ENCODE measurements at regions not wholly inside any gene's neighbourhood (a gene's known extent, or its start where the extent isn't known, plus 50 kb on each side); places are given as distances from the start of the nearest gene placed in this dataset.

DNA sequence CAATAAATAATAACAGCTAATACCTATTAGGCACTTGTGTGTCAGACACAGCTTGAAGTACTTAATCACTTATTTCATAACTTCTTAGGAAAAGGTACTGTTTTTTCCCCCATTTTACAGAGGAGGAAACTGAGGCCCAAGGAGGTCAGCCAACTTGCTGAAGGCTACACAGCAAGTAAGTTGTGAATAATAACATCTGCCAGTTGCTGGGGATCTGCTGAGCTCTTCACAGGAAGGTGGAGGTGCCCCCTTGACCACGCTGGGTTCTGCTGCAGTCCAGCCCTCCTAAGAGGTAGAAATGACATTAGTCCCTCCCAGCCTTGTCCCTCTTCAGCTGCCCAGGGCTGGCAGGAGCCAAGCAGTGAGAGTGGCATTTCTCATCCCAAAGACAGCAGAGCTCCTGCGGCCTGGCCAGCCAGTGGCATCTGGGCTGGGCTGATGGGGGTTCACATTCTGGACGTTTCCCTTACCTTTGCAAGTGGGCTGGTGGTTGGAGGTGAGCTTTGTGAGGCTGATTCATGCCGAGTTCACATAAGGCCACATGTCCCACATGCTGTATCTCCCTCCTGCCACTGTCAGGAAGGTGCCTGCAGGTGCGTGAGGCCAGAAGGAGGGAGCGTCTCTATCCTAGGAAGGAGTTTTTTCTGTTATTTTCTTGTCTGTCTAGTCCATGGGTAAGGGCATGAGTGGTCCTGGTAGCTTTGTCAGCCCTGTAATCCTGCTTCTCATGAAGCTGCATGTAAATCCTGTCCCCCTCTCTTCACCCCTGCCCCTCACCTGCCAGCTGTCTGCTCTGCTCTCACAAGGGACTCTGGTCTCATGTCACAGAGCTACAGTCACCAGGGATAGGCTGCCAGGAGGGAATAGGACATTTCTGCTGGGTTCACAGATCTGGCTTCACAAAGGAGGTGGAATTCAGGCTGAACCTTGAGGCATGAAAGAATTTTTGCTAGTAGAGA, 171.7 kb downstream of the MACROH2A1 start:
- Histone ChIP-seq H3K36me3 (ENCODE audit: control insufficient read depth in 4 of 4, insufficient read depth in 3 of 4, low read depth in 1 of 4, low read length in 3 of 4) (no peaks in the 10 kb centered on the region), H3K4me1 (ENCODE audit: control insufficient read depth in 4 of 4, insufficient read depth in 4 of 4, low read length in 3 of 4) (no peaks in the 10 kb centered on the region), H3K9me3 (ENCODE audit: control insufficient read depth in 4 of 4, low read length in 3 of 4) (no peaks in the 10 kb centered on the region), H3K27ac (ENCODE audit: low read depth in 1 of 2, low read length in 2 of 2) (no peak overlapping the region), H3K9ac (ENCODE audit: low read depth in 1 of 2, low read length in 2 of 2) (no peak overlapping the region), H3K27me3 (ENCODE audit: control insufficient read depth in 4 of 4, insufficient read depth in 4 of 4, low read length in 3 of 4) (no peaks in the 10 kb centered on the region), H3K4me3 (ENCODE audit: low read depth in 1 of 3, low read length in 3 of 3) (no peak overlapping the region)
- 73% methylated on average over 6 of the region's 6 CpGs for WGBS
- TF ChIP-seq, protein P1, sequence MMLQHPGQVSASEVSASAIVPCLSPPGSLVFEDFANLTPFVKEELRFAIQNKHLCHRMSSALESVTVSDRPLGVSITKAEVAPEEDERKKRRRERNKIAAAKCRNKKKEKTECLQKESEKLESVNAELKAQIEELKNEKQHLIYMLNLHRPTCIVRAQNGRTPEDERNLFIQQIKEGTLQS (IDR thresholded peaks at IDR 0.05): no peak
- TF ChIP-seq, protein P2, sequence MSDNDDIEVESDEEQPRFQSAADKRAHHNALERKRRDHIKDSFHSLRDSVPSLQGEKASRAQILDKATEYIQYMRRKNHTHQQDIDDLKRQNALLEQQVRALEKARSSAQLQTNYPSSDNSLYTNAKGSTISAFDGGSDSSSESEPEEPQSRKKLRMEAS (IDR thresholded peaks at IDR 0.05): no peak
- no peak for TF ChIP-seq RAD21 (IDR thresholded peaks at IDR 0.05)
- no peak for TF ChIP-seq HNF4G (IDR thresholded peaks at IDR 0.05)
- no peak for TF ChIP-seq RXRA (IDR thresholded peaks at IDR 0.05)
- no peak for TF ChIP-seq SP1 (IDR thresholded peaks at IDR 0.05)
- no peak for TF ChIP-seq FOXA2 (IDR thresholded peaks at IDR 0.05)
- TF ChIP-seq, protein P3, sequence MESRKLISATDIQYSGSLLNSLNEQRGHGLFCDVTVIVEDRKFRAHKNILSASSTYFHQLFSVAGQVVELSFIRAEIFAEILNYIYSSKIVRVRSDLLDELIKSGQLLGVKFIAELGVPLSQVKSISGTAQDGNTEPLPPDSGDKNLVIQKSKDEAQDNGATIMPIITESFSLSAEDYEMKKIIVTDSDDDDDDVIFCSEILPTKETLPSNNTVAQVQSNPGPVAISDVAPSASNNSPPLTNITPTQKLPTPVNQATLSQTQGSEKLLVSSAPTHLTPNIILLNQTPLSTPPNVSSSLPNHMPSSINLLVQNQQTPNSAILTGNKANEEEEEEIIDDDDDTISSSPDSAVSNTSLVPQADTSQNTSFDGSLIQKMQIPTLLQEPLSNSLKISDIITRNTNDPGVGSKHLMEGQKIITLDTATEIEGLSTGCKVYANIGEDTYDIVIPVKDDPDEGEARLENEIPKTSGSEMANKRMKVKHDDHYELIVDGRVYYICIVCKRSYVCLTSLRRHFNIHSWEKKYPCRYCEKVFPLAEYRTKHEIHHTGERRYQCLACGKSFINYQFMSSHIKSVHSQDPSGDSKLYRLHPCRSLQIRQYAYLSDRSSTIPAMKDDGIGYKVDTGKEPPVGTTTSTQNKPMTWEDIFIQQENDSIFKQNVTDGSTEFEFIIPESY (IDR thresholded peaks at IDR 0.05): no peak
- TF ChIP-seq NR2F2 (IDR thresholded peaks at IDR 0.05): no peak
- TF ChIP-seq, protein P4, sequence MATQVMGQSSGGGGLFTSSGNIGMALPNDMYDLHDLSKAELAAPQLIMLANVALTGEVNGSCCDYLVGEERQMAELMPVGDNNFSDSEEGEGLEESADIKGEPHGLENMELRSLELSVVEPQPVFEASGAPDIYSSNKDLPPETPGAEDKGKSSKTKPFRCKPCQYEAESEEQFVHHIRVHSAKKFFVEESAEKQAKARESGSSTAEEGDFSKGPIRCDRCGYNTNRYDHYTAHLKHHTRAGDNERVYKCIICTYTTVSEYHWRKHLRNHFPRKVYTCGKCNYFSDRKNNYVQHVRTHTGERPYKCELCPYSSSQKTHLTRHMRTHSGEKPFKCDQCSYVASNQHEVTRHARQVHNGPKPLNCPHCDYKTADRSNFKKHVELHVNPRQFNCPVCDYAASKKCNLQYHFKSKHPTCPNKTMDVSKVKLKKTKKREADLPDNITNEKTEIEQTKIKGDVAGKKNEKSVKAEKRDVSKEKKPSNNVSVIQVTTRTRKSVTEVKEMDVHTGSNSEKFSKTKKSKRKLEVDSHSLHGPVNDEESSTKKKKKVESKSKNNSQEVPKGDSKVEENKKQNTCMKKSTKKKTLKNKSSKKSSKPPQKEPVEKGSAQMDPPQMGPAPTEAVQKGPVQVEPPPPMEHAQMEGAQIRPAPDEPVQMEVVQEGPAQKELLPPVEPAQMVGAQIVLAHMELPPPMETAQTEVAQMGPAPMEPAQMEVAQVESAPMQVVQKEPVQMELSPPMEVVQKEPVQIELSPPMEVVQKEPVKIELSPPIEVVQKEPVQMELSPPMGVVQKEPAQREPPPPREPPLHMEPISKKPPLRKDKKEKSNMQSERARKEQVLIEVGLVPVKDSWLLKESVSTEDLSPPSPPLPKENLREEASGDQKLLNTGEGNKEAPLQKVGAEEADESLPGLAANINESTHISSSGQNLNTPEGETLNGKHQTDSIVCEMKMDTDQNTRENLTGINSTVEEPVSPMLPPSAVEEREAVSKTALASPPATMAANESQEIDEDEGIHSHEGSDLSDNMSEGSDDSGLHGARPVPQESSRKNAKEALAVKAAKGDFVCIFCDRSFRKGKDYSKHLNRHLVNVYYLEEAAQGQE (IDR thresholded peaks at IDR 0.05): no peak
- TF ChIP-seq TAF1 (conservative IDR thresholded peaks at IDR 0.05): no peak
- no peak for TF ChIP-seq FOXA1 (IDR thresholded peaks at IDR 0.05)
- no peak for TF ChIP-seq JUND (IDR thresholded peaks at IDR 0.05)
- TF ChIP-seq YY1 (IDR thresholded peaks at IDR 0.05): no peak
- no peak for TF ChIP-seq EGR1 (IDR thresholded peaks at IDR 0.05; ENCODE audit: low read depth in 2 of 2)
- TF ChIP-seq, protein P5, sequence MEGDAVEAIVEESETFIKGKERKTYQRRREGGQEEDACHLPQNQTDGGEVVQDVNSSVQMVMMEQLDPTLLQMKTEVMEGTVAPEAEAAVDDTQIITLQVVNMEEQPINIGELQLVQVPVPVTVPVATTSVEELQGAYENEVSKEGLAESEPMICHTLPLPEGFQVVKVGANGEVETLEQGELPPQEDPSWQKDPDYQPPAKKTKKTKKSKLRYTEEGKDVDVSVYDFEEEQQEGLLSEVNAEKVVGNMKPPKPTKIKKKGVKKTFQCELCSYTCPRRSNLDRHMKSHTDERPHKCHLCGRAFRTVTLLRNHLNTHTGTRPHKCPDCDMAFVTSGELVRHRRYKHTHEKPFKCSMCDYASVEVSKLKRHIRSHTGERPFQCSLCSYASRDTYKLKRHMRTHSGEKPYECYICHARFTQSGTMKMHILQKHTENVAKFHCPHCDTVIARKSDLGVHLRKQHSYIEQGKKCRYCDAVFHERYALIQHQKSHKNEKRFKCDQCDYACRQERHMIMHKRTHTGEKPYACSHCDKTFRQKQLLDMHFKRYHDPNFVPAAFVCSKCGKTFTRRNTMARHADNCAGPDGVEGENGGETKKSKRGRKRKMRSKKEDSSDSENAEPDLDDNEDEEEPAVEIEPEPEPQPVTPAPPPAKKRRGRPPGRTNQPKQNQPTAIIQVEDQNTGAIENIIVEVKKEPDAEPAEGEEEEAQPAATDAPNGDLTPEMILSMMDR (IDR thresholded peaks at IDR 0.05; ENCODE audit: low read depth, low read length, missing input control): no peak
- no peak for TF ChIP-seq GABPA (IDR thresholded peaks at IDR 0.05 in 1 of 2, conservative IDR thresholded peaks at IDR 0.05 in 1 of 2)
- TF ChIP-seq HNF4A (conservative IDR thresholded peaks at IDR 0.05): no peak
- no peak for DNase-seq (ENCODE audit: low spot score)

All from liver (tissue), 8 donors.